NCI-H226 (cell line): ENCODE measurements at regions not wholly inside any gene's neighbourhood (a gene's known extent, or its start where the extent isn't known, plus 50 kb on each side); places are given as distances from the start of the nearest gene placed in this dataset.
"Not testable (repeated sequence)": the region's sequence is repeated elsewhere in the genome, so short reads cannot be mapped to it uniquely, and the experiment has no call there.

Source experiments
- DNase-seq: peaks from one replicate; pipeline ENCODE4 v3.0.0-alpha.2; 2015

- DNase-seq, result no peak
Measured at GRCh38 chr16:60763869-60764268, 1272.4 kb downstream of the CDH8 start.

- DNase-seq, result no peak
Measured at GRCh38 chr16:60755907-60756306, 1280.3 kb downstream of the CDH8 start.

- DNase-seq, result no peak
Measured at GRCh38 chr16:60748366-60748765, 1287.9 kb downstream of the CDH8 start.

GRCh38 chr16:60744198-60744597, 1292.0 kb downstream of the CDH8 start:
- no peak for DNase-seq

- DNase-seq, result no peak
Measured at GRCh38 chr16:60741810-60742209, 1294.4 kb downstream of the CDH8 start.

- no peak for DNase-seq
Measured at GRCh38 chr16:60739737-60740683, 1296.2 kb downstream of the CDH8 start.

GRCh38 chr16:60731329-60732050, 1304.7 kb downstream of the CDH8 start:
- DNase-seq, result no peak

- DNase-seq, result no peak
Measured at GRCh38 chr16:60729051-60729450, 1307.2 kb downstream of the CDH8 start.

GRCh38 chr16:60727851-60728250, 1308.4 kb downstream of the CDH8 start:
- DNase-seq, result no peak

GRCh38 chr16:60720060-60720459, 1316.2 kb downstream of the CDH8 start:
- DNase-seq, result no peak

GRCh38 chr16:60717808-60718207, 1318.4 kb downstream of the CDH8 start:
- DNase-seq, result no peak

GRCh38 chr16:60712144-60712543, 1324.1 kb downstream of the CDH8 start:
- no peak for DNase-seq

GRCh38 chr16:60704726-60705125, 1331.5 kb downstream of the CDH8 start:
- DNase-seq, result no peak

GRCh38 chr16:60703096-60703495, 1333.1 kb downstream of the CDH8 start:
- DNase-seq, result no peak

- no peak for DNase-seq
Measured at GRCh38 chr16:60686824-60687223, 1349.4 kb downstream of the CDH8 start.

GRCh38 chr16:60684002-60684401, 1352.2 kb downstream of the CDH8 start:
- no peak for DNase-seq

- DNase-seq, result no peak
Measured at GRCh38 chr16:60682219-60682618, 1354.0 kb downstream of the CDH8 start.

GRCh38 chr16:60681043-60681442, 1355.2 kb downstream of the CDH8 start:
- DNase-seq, result no peak

GRCh38 chr16:60675022-60675421, 1361.2 kb downstream of the CDH8 start:
- DNase-seq, result no peak

GRCh38 chr16:60674241-60674640, 1362.0 kb downstream of the CDH8 start:
- DNase-seq, result no peak

- no peak for DNase-seq
Measured at GRCh38 chr16:60655514-60656153, 1380.6 kb downstream of the CDH8 start.

GRCh38 chr16:60651346-60651745, 1384.9 kb downstream of the CDH8 start:
- DNase-seq, result no peak

GRCh38 chr16:60648290-60648689, 1387.9 kb downstream of the CDH8 start:
- no peak for DNase-seq

- DNase-seq, result not testable (repeated sequence)
Measured at GRCh38 chr16:60647388-60647787, 1388.8 kb downstream of the CDH8 start.
